K562 (cell line): ENCODE measurements at regions not wholly inside any gene's neighbourhood (a gene's known extent, or its start where the extent isn't known, plus 50 kb on each side); places are given as distances from the start of the nearest gene placed in this dataset.

Source experiments
- ATAC-seq: fragments of 200-7000 bp; cut with Tn5 transposase; 3 replicates; pipeline ENCODE4 v1.9.1; 2020; ENCODE audit warnings: moderate library complexity
- BruUV-seq: library from RNA; stranded (reverse); fragments of 400-500 nt; replicated peaks from 2 replicates; lab custom pipeline; 2021; lab: Mats Ljungman, UMichigan
- CTCF ChIA-PET: fragments of 300-600 bp; formaldehyde crosslinking; extraction: SDS; loops from one replicate; lab custom pipeline; 2021; ENCODE audit warnings: low intra/inter-chr PET ratio; lab: Yijun Ruan, JAX
- POLR2A ChIA-PET: fragments of 300-600, 350-650 bp; sonication (Branson Sonifier 250); formaldehyde crosslinking; extraction: SDS; loops from one replicate; lab custom pipeline; 2021; ENCODE audit warnings: antibody characterized with exemption, inconsistent platforms; lab: Yijun Ruan, JAX
- DNase-seq, 4 experiments: peaks; one replicate each; pipeline versions ENCODE4 v3.0.0 to v3.0.0-alpha.2; 2011 to 2018; ENCODE audit warnings: low spot score in 3 of 4, mixed read lengths in 3 of 4; ENCODE audit errors: extremely low read depth in 1 of 4
- FAIRE-seq: peaks from 2 replicates; lab custom pipeline; 2011; peaks lifted over from hg19 to GRCh38; lab: Jason Lieb, UNC
- H2AFZ ChIP-seq: 2 replicates; pipeline ENCODE4 v1.6.0; 2011; ENCODE audit warnings: low read depth, low read length, control low read depth, inconsistent platforms
- H3K27ac ChIP-seq: fragments of 200-600 bp; 3 replicates; pipeline ENCODE4 v1.8.0; 2011; ENCODE audit warnings: low read depth, mild to moderate bottlenecking, control low read depth, inconsistent platforms, low read length, moderate library complexity, mixed read lengths; ENCODE audit errors: extremely low read depth
- H3K27me3 ChIP-seq, 2 experiments: fragments of 300-600 bp in 1 of 2; 2 replicates in 1 of 2; 3 replicates in 1 of 2; pipeline versions ENCODE4 v1.6.0 to v1.8.0; 2011; ENCODE audit warnings: inconsistent platforms in 2 of 2, low read length in 2 of 2, mild to moderate bottlenecking in 1 of 2, mixed read lengths in 1 of 2, moderate library complexity in 1 of 2; ENCODE audit not compliant: control insufficient read depth in 2 of 2, insufficient read depth in 2 of 2
- H3K36me3 ChIP-seq: fragments of 300-600 bp; 3 replicates; pipeline ENCODE4 v1.8.0; 2011; ENCODE audit warnings: mild to moderate bottlenecking, low read length, inconsistent platforms; ENCODE audit not compliant: control insufficient read depth, insufficient read depth
- H3K4me1 ChIP-seq, 2 experiments: fragments of 200-600 bp in 1 of 2; replicated peaks in 1 of 2; 2 replicates in 1 of 2; 3 replicates in 1 of 2; pipeline versions ENCODE4 v1.5.1 to v1.8.0; 2011; ENCODE audit warnings: inconsistent platforms in 2 of 2, low read length in 2 of 2, mild to moderate bottlenecking in 1 of 2, mixed read lengths in 1 of 2, moderate library complexity in 1 of 2; ENCODE audit not compliant: control insufficient read depth in 2 of 2, insufficient read depth in 2 of 2
- H3K4me2 ChIP-seq: 2 replicates; pipeline ENCODE4 v1.6.1; 2011; ENCODE audit warnings: low read length, control low read depth, inconsistent platforms, mixed read lengths; ENCODE audit not compliant: insufficient read depth
- H3K4me3 ChIP-seq: fragments of 200-600 bp; sonication (generic), shearing (Covaris generic); 2 replicates; pipeline ENCODE4 v1.5.1; 2016; ENCODE audit warnings: control low read depth, inconsistent platforms
- H3K79me2 ChIP-seq: fragments of 200-600 bp; 3 replicates; pipeline ENCODE4 v1.8.0; 2011; ENCODE audit warnings: low read length, inconsistent platforms; ENCODE audit not compliant: control insufficient read depth, insufficient read depth
- H3K9ac ChIP-seq, 2 experiments: 2 replicates each; pipeline versions ENCODE4 v1.6.0 to v1.6.1; 2011; ENCODE audit warnings: low read depth in 2 of 2, low read length in 2 of 2, control low read depth in 1 of 2, inconsistent platforms in 1 of 2, mild to moderate bottlenecking in 1 of 2, mixed read lengths in 1 of 2; ENCODE audit not compliant: insufficient read depth in 1 of 2
- H3K9me1 ChIP-seq: one replicate; pipeline ENCODE4 v1.6.0; 2011; ENCODE audit warnings: inconsistent platforms, mild to moderate bottlenecking, low read length, moderate library complexity; ENCODE audit not compliant: control insufficient read depth, insufficient read depth
- H3K9me3 ChIP-seq: replicated peaks from 2 replicates; pipeline ENCODE4 v1.5.1; 2011; ENCODE audit warnings: low read depth, low read length, inconsistent platforms; ENCODE audit not compliant: control insufficient read depth, insufficient read depth
- H4K20me1 ChIP-seq: replicated peaks from 2 replicates; pipeline ENCODE4 v1.6.1; 2011; ENCODE audit warnings: low read length, inconsistent platforms, mixed read lengths; ENCODE audit not compliant: control insufficient read depth, insufficient read depth
- ATF1 ChIP-seq, 2 experiments: fragments of 450-650 bp in 1 of 2; IDR thresholded peaks; 2 replicates each; pipeline ENCODE4 v1.6.1; 2016; ENCODE audit warnings: missing compliant biosample characterization in 1 of 2, missing genetic modification characterization in 1 of 2
- BDP1 ChIP-seq: IDR thresholded peaks from 3 replicates; pipeline ENCODE4 v1.6.1; 2011; ENCODE audit not compliant: insufficient read length, insufficient read depth
- CREBBP ChIP-seq: IDR thresholded peaks from one replicate; pipeline ENCODE4 v1.6.1; 2012; ENCODE audit warnings: low read depth, mild to moderate bottlenecking, control low read depth, inconsistent platforms, low read length
- DACH1 ChIP-seq: fragments of 450-650 bp; IDR thresholded peaks from 2 replicates; pipeline ENCODE4 v1.6.1; 2018; ENCODE audit not compliant: partially characterized antibody
- GATAD2B ChIP-seq: fragments of 450-650 bp; IDR thresholded peaks from 2 replicates; pipeline ENCODE4 v1.6.1; 2017; ENCODE audit warnings: mild to moderate bottlenecking, borderline replicate concordance
- HEY1 ChIP-seq: fragments of 250-450 bp; sonication (Bioruptor Pico); IDR thresholded peaks from 2 replicates; pipeline ENCODE4 v1.5.0; 2020; ENCODE audit warnings: mild to moderate bottlenecking, moderate library complexity, borderline replicate concordance
- HMGXB4 ChIP-seq: sonication (generic); formaldehyde crosslinking; IDR thresholded peaks from 2 replicates; pipeline ENCODE4 v1.8.1; 2023; ENCODE audit warnings: mild to moderate bottlenecking, missing genetic modification reagents
- IFI16 ChIP-seq: fragments of 250-450 bp; sonication (Bioruptor Pico); IDR thresholded peaks from 2 replicates; pipeline ENCODE4 v2.1.2; 2022; ENCODE audit warnings: mild to moderate bottlenecking, inconsistent platforms
- MCM5 ChIP-seq: fragments of 450-650 bp; IDR thresholded peaks from 2 replicates; pipeline ENCODE4 v1.6.1; 2016; ENCODE audit warnings: low read depth
- SIX5 ChIP-seq, 2 experiments: IDR thresholded peaks; 2 replicates each; pipeline ENCODE4 v1.6.1; 2011; ENCODE audit warnings: low read length in 2 of 2, borderline replicate concordance in 1 of 2, low read depth in 1 of 2, mild to moderate bottlenecking in 1 of 2, moderate library complexity in 1 of 2; ENCODE audit not compliant: insufficient read depth in 1 of 2
- SMAD1 ChIP-seq: fragments of 150-350 bp; IDR thresholded peaks from 2 replicates; pipeline ENCODE4 v1.6.1; 2014; ENCODE audit warnings: low read length, low read depth; ENCODE audit not compliant: partially characterized antibody
- TCF15 ChIP-seq: fragments of 250-450 bp; sonication (Bioruptor Pico); IDR thresholded peaks from 2 replicates; pipeline ENCODE4 v1.8.0; 2022; ENCODE audit warnings: moderate library complexity, mild to moderate bottlenecking, inconsistent platforms
- VEZF1 ChIP-seq: fragments of 200-800 bp; sonication (Bioruptor generic); IDR thresholded peaks from 2 replicates; pipeline ENCODE4 v1.6.1; 2017; ENCODE audit warnings: missing genetic modification characterization, missing compliant biosample characterization
- ZC3H11A ChIP-seq: IDR thresholded peaks from 2 replicates; pipeline ENCODE4 v1.6.1; 2012; ENCODE audit warnings: low read depth, low read length, improper control_type of control experiment
- ZNF12 ChIP-seq: sonication (generic); formaldehyde crosslinking; IDR thresholded peaks from 2 replicates; pipeline ENCODE4 v1.4.0; 2020; ENCODE audit warnings: mild to moderate bottlenecking, missing genetic modification reagents
- ZNF431 ChIP-seq: sonication (generic); formaldehyde crosslinking; IDR thresholded peaks from 2 replicates; pipeline ENCODE4 v1.8.0; 2022; ENCODE audit warnings: mild to moderate bottlenecking, missing genetic modification reagents
- WGBS: fragments of 100-300 bp; shearing (Covaris generic); methylation state at CpG from one replicate; pipeline ENCODE4 v1.1.6; 2016; ENCODE audit warnings: low coverage, mixed read lengths; ENCODE audit not compliant: insufficient coverage; ENCODE audit errors: missing lambda C conversion rate; 5-methylcytosine and 5-hydroxymethylcytosine counted together
- in situ Hi-C: fragments of 300-500 bp; cut with MboI; formaldehyde crosslinking; loops from 4 replicates; pipeline ENCODE4 v1.15.0; 2018; ENCODE audit warnings: inconsistent platforms, mixed read lengths
- intact Hi-C: fragments of 100-400 bp; cut with micrococcal nuclease; formaldehyde crosslinking; loops from 2 replicates; pipeline ENCODE4 v1.14.2; 2022
- TF ChIP-seq, protein P1 (sequence below), 2 experiments: fragments of 450-650 bp; IDR thresholded peaks; 2 replicates each; pipeline ENCODE4 v1.6.1; 2018; ENCODE audit warnings: mild to moderate bottlenecking in 2 of 2, low read depth in 1 of 2; ENCODE audit not compliant: partially characterized antibody in 2 of 2

DNA sequence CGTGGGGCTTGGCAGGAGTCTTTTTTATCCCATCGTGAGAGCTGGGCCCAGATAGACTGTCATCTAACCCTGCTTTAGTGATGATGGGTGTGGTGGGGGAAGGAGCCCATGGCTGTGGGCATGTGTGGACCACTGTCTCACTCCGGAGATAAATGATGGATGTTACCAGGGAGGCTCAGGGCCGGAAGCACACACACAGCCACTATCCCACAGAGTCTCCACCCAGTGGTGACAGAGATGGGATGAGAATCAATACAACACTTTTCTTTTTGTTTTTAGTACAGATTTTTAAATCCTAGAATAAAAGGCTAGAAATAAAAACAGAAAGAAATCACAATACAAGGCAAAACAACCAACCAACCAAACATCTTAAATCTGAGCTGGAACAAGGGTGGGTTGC lies 233.4 kb downstream of the SOX11 start:
- no peak for ATAC-seq
- BruUV-seq = no TSS peak
- WGBS = 0% methylated on average over 4 of the region's 4 CpGs
- intact Hi-C loops (no loop called here), in situ Hi-C loops (no loop called here)
- no peak overlapping the region for H3K27ac ChIP-seq
- no peak overlapping the region for H3K4me3 ChIP-seq
- DNase-seq = no peak
- no peaks in the 10 kb centered on the region for H3K9me3 ChIP-seq
- FAIRE-seq = no peak
- CTCF ChIA-PET = no interaction called here
- no peaks in the 10 kb centered on the region for H4K20me1 ChIP-seq
- no peaks in the 10 kb centered on the region for H3K79me2 ChIP-seq
- H3K9ac ChIP-seq = no peak overlapping the region
- no peaks in the 10 kb centered on the region for H3K27me3 ChIP-seq
- H2AFZ ChIP-seq = no peak overlapping the region
- H3K36me3 ChIP-seq = no peaks in the 10 kb centered on the region
- H3K9me1 ChIP-seq = no peaks in the 10 kb centered on the region
- no peaks in the 10 kb centered on the region for H3K4me1 ChIP-seq
- H3K4me2 ChIP-seq = no peak overlapping the region
- POLR2A ChIA-PET = no interaction called here
- TF ChIP-seq ZC3H11A (no peak), DACH1 (no peak), MCM5 (no peak), SIX5 (IDR thresholded peaks at IDR 0.05; ENCODE audit: borderline replicate concordance in 1 of 2, insufficient read depth in 1 of 2, low read depth in 1 of 2, low read length in 2 of 2) (no peak), ZNF431 (CRISPR knock-in tag) (no peak), HMGXB4 (CRISPR knock-in tag) (no peak), TCF15 (CRISPR knock-in tag) (no peak), VEZF1 (CRISPR knock-in tag) (no peak), HEY1 (CRISPR knock-in tag) (no peak), ATF1 (CRISPR knock-in tag; IDR thresholded peaks at IDR 0.05) (no peak), ATF1 (tag; IDR thresholded peaks at IDR 0.05) (no peak), SMAD1 (no peak), IFI16 (no peak), BDP1 (no peak), GATAD2B (no peak), CREBBP (no peak), ZNF12 (CRISPR knock-in tag) (no peak)
- TF ChIP-seq, protein P1, sequence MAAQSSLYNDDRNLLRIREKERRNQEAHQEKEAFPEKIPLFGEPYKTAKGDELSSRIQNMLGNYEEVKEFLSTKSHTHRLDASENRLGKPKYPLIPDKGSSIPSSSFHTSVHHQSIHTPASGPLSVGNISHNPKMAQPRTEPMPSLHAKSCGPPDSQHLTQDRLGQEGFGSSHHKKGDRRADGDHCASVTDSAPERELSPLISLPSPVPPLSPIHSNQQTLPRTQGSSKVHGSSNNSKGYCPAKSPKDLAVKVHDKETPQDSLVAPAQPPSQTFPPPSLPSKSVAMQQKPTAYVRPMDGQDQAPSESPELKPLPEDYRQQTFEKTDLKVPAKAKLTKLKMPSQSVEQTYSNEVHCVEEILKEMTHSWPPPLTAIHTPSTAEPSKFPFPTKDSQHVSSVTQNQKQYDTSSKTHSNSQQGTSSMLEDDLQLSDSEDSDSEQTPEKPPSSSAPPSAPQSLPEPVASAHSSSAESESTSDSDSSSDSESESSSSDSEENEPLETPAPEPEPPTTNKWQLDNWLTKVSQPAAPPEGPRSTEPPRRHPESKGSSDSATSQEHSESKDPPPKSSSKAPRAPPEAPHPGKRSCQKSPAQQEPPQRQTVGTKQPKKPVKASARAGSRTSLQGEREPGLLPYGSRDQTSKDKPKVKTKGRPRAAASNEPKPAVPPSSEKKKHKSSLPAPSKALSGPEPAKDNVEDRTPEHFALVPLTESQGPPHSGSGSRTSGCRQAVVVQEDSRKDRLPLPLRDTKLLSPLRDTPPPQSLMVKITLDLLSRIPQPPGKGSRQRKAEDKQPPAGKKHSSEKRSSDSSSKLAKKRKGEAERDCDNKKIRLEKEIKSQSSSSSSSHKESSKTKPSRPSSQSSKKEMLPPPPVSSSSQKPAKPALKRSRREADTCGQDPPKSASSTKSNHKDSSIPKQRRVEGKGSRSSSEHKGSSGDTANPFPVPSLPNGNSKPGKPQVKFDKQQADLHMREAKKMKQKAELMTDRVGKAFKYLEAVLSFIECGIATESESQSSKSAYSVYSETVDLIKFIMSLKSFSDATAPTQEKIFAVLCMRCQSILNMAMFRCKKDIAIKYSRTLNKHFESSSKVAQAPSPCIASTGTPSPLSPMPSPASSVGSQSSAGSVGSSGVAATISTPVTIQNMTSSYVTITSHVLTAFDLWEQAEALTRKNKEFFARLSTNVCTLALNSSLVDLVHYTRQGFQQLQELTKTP (IDR thresholded peaks at IDR 0.05; ENCODE audit: low read depth in 1 of 2, partially characterized antibody in 2 of 2) = no peak
